ENCODE measurements at regions not wholly inside any gene's neighbourhood (a gene's known extent, or its start where the extent isn't known, plus 50 kb on each side); places are given as distances from the start of the nearest gene placed in this dataset.
"Not testable (repeated sequence)": the region's sequence is repeated elsewhere in the genome, so short reads cannot be mapped to it uniquely, and the experiment has no call there.

GRCh38 chr4:189613207-189613606 is 327.5 kb upstream of the FRG1 start:
- no peaks in the 10 kb centered on the region for H3K27me3 ChIP-seq
- intact Hi-C loops (cut with DNase I) = no loop called here
- 83 to 85% (median 84%) methylated on average over 4 of the region's 4 CpGs for WGBS, 3 donors
- no peak for DNase-seq
- H3K27ac ChIP-seq = no peak overlapping the region
- H3K36me3 ChIP-seq = no peaks in the 10 kb centered on the region
- H3K4me1 ChIP-seq (ENCODE audit: insufficient read depth) = peaks cover 3% of the 10 kb centered on the region
- no peaks in the 10 kb centered on the region for H3K9me3 ChIP-seq
- TF ChIP-seq EP300 (IDR thresholded peaks at IDR 0.05) (no peak), POLR2A (IDR thresholded peaks at IDR 0.05) (no peak)
- TF ChIP-seq, protein P1, sequence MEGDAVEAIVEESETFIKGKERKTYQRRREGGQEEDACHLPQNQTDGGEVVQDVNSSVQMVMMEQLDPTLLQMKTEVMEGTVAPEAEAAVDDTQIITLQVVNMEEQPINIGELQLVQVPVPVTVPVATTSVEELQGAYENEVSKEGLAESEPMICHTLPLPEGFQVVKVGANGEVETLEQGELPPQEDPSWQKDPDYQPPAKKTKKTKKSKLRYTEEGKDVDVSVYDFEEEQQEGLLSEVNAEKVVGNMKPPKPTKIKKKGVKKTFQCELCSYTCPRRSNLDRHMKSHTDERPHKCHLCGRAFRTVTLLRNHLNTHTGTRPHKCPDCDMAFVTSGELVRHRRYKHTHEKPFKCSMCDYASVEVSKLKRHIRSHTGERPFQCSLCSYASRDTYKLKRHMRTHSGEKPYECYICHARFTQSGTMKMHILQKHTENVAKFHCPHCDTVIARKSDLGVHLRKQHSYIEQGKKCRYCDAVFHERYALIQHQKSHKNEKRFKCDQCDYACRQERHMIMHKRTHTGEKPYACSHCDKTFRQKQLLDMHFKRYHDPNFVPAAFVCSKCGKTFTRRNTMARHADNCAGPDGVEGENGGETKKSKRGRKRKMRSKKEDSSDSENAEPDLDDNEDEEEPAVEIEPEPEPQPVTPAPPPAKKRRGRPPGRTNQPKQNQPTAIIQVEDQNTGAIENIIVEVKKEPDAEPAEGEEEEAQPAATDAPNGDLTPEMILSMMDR (IDR thresholded peaks at IDR 0.05) = no peak
- no peak overlapping the region for H3K4me3 ChIP-seq

- no peaks in the 10 kb centered on the region for H3K27me3 ChIP-seq
- TF ChIP-seq EP300 (IDR thresholded peaks at IDR 0.05) = no peak
- TF ChIP-seq, protein P1 (IDR thresholded peaks at IDR 0.05) = no peak
- TF ChIP-seq POLR2A (IDR thresholded peaks at IDR 0.05) = no peak
- peaks cover 3% of the 10 kb centered on the region for H3K4me1 ChIP-seq (ENCODE audit: insufficient read depth)
- H3K4me3 ChIP-seq = no peak overlapping the region
- no peak for DNase-seq
- no peaks in the 10 kb centered on the region for H3K36me3 ChIP-seq
- intact Hi-C loops (cut with DNase I) = no loop called here
- no peaks in the 10 kb centered on the region for H3K9me3 ChIP-seq
- 95 to 99% (median 96%) methylated on average over 22 of the region's 22 CpGs for WGBS, 3 donors
- H3K27ac ChIP-seq = no peak overlapping the region
These were observed 325.4 kb upstream of the FRG1 start for GRCh38 chr4:189615217-189615663.

DNA sequence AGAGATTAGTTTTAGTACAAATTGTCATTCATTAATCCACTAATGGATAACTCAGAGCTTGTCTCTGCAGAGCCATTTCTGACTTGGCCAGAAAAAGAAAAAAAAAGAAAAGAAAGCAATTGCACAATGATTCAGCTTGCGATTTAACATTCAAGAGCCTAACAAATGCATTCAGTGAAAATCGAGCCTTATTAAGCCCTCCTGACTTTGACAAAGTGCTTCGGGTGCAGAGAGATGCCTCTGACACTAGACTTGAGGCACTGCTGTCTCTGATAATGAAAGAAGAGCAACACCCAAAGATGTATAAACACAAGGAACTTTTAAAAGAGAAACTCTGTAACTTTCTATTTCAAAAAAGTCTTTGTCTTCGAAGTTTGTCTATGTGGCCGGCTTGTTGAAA is 322.9 kb upstream of the FRG1 start:
- H3K4me3 ChIP-seq; DNase-seq; H3K27ac ChIP-seq; intact Hi-C loops (cut with DNase I); H3K9me3 ChIP-seq; H3K27me3 ChIP-seq; H3K4me1 ChIP-seq (ENCODE audit: insufficient read depth); H3K36me3 ChIP-seq: not testable (repeated sequence)
- WGBS, 3 donors = 33 to 52% (median 49%) methylated on average over 5 of the region's 5 CpGs

DNA sequence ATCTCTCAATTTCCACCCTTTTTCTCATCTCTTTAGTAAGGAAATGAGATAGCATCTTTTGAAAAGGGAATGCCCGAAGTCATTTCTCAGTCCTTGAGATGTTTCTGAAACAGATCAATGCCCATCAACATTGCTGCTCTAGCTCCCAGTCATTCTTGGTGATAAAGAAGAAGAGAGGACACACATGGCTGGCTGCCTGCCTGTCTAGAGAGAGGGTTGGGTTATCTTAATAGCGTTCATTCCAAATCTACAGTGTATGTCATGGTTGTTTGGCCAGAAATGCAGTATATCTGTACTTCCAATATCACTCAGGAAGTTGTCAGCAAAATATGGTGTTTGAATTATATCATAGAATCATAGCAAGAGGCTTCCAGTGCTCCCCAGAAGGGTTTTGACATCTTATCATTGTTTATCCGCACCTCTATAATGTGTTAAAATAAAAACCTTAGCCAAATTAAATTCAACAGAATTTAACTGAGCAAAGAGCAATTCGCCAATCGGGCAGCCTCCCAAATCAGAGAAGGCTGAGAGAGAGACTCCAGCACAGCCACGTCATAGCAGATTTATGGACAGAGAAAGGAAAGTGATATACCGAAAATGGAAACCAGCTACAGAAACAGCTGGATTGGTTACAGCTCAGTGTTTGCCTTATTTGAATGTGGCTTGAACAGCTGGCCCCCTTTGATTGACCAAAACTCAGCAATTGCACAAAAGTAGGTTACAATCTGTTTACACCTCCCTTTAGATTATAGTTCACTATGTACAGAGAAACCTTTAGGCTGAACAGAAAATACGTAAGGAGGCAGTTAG is 321.0 kb upstream of the FRG1 start:
- H3K4me1 ChIP-seq (ENCODE audit: insufficient read depth); H3K9me3 ChIP-seq; H3K27ac ChIP-seq; intact Hi-C loops (cut with DNase I); H3K4me3 ChIP-seq; H3K36me3 ChIP-seq; DNase-seq; H3K27me3 ChIP-seq: not testable (repeated sequence)
- 31 to 35% (median 32%) methylated on average over 8 of the region's 8 CpGs for WGBS, 3 donors

GRCh38 chr4:189622574-189622973 is 318.1 kb upstream of the FRG1 start:
- H3K27me3 ChIP-seq; H3K4me3 ChIP-seq; H3K4me1 ChIP-seq (ENCODE audit: insufficient read depth); H3K27ac ChIP-seq; DNase-seq; H3K36me3 ChIP-seq; intact Hi-C loops (cut with DNase I); H3K9me3 ChIP-seq: not testable (repeated sequence)
- WGBS, 3 donors = 66 to 68% (median 68%) methylated on average over 3 of the region's 3 CpGs

GRCh38 chr4:189627041-189627440 is 313.6 kb upstream of the FRG1 start:
- H3K27me3 ChIP-seq; H3K9me3 ChIP-seq; H3K4me1 ChIP-seq (ENCODE audit: insufficient read depth); H3K36me3 ChIP-seq; H3K4me3 ChIP-seq; intact Hi-C loops (cut with DNase I); DNase-seq; H3K27ac ChIP-seq: not testable (repeated sequence)
- 0 to 96% (median 53%) methylated on average over 1 of the region's 1 CpG for WGBS, 3 donors

DNA sequence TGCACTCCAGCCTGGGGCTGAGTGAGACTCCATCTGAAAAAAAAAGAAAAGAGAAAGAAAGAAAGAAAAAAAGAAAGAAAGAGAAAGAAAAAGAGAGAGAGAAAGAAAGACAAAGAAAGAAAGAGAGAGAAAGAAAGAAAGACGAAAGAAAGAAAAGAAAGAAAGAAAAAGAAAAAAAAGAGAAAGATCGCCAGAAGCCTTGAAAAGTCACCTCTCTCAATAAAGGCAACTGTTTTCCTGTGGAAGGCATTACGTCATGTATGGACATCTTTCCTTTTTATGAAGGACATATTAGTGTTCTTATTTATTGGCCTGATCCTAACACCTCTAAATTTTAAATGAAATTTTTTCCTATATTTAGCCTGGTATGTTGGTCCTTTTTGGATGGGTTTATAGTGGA is 310.9 kb upstream of the FRG1 start:
- intact Hi-C loops (cut with DNase I); H3K9me3 ChIP-seq; H3K27ac ChIP-seq; H3K36me3 ChIP-seq; H3K4me1 ChIP-seq (ENCODE audit: insufficient read depth); H3K4me3 ChIP-seq; DNase-seq; H3K27me3 ChIP-seq: not testable (repeated sequence)
- 89 to 96% (median 93%) methylated on average over 3 of the region's 3 CpGs for WGBS, 3 donors

DNA sequence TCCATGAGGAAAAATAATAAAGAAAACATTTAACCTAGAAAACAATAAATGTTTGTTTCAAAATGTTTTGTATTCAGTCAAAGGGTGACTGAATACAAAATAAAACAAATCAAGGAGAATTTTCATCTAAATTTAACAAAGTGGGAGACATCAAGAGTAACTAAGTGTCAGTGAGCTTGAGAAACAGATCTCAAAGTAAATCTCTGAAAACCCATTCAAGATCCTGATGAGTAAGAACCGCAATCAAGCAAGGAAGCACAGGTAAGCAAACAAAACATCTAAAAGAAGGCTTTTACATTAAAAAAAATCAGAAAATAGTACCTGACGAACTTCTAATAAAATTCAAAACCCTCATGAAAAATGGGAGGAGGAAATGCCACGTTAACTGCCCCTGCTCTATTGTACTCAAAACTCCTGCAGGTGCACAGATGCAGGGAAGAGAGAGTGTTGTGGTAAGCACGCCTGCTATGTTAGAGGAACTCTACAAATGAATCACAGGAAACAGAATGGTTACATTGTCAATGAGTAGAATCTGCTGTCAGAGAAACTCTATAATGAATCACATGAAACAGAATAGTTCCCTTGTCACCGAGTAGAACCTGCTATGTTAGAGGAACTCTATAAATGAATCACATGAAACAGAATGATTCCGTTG is 309.6 kb upstream of the FRG1 start:
- DNase-seq; intact Hi-C loops (cut with DNase I); H3K36me3 ChIP-seq; H3K27me3 ChIP-seq; H3K27ac ChIP-seq; H3K9me3 ChIP-seq; H3K4me3 ChIP-seq; H3K4me1 ChIP-seq (ENCODE audit: insufficient read depth): not testable (repeated sequence)
- 78 to 90% (median 79%) methylated on average over 6 of the region's 6 CpGs for WGBS, 3 donors

GRCh38 chr4:189631568-189631916 is 309.1 kb upstream of the FRG1 start:
- DNase-seq; H3K27me3 ChIP-seq; intact Hi-C loops (cut with DNase I); H3K36me3 ChIP-seq; H3K27ac ChIP-seq; H3K4me3 ChIP-seq; H3K4me1 ChIP-seq (ENCODE audit: insufficient read depth); H3K9me3 ChIP-seq: not testable (repeated sequence)
- 87 to 94% (median 91%) methylated on average over 9 of the region's 9 CpGs for WGBS, 3 donors

DNA sequence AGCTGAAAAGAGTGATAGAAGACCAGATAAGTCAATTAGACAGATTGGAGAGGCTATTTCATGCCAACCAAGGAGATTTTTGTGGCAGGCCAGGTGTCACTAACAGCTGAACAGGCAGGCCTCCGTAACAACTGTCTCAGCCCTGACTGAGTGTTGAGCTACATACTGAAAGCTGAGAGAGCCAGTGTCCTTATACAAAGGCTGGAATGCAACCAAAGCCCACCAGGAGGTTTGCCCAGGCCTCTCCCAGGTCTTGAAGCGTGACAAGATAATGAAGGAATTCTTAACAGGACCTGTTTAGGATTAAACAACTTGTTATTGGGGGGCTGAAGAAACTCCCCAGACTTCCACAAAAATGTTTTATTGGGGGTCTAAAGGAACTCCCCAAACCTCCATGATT is 290.2 kb upstream of the FRG1 start:
- H3K27ac ChIP-seq; H3K4me1 ChIP-seq (ENCODE audit: insufficient read depth); H3K9me3 ChIP-seq; H3K27me3 ChIP-seq; H3K4me3 ChIP-seq; H3K36me3 ChIP-seq; intact Hi-C loops (cut with DNase I); DNase-seq: not testable (repeated sequence)
- WGBS, 3 donors = 96 to 98% (median 98%) methylated on average over 2 of the region's 2 CpGs
